ENCODE measurements at regions not wholly inside any gene's neighbourhood (a gene's known extent, or its start where the extent isn't known, plus 50 kb on each side); places are given as distances from the start of the nearest gene placed in this dataset.
"Not testable (repeated sequence)": the region's sequence is repeated elsewhere in the genome, so short reads cannot be mapped to it uniquely, and the experiment has no call there.

GRCh38 chr14:44730860-44731259 is 223.8 kb upstream of the FSCB start:
- DNase-seq (ENCODE audit: low spot score in 2 of 2), result no peak
- no peak for FAIRE-seq

- FAIRE-seq; DNase-seq (ENCODE audit: low spot score in 2 of 2): not testable (repeated sequence)
Observed at GRCh38 chr14:44721395-44721794, 214.3 kb upstream of the FSCB start.

- DNase-seq (ENCODE audit: low spot score in 2 of 2) (no peak), FAIRE-seq (no peak)
Observed at GRCh38 chr14:44720707-44721106, 213.6 kb upstream of the FSCB start.

GRCh38 chr14:44712024-44712815 is 205.1 kb upstream of the FSCB start:
- DNase-seq (ENCODE audit: low spot score in 2 of 2) (no peak), FAIRE-seq (no peak)

GRCh38 chr14:44701563-44702263 is 194.6 kb upstream of the FSCB start:
- DNase-seq (ENCODE audit: low spot score in 2 of 2) (no peak), FAIRE-seq (no peak)

GRCh38 chr14:44700694-44701093 is 193.6 kb upstream of the FSCB start:
- FAIRE-seq (no peak), DNase-seq (ENCODE audit: low spot score in 2 of 2) (no peak)

GRCh38 chr14:44700184-44700583 is 193.1 kb upstream of the FSCB start:
- no peak for DNase-seq (ENCODE audit: low spot score in 2 of 2)

GRCh38 chr14:44699391-44699790 is 192.3 kb upstream of the FSCB start:
- no peak for DNase-seq (ENCODE audit: low spot score in 2 of 2)
- no peak for FAIRE-seq

More at GRCh38 chr14:44700184-44700583, 193.1 kb upstream of the FSCB start:
- FAIRE-seq, result no peak

- no peak for FAIRE-seq
- no peak for DNase-seq (ENCODE audit: low spot score in 2 of 2)
Observed at GRCh38 chr14:44669496-44669895, 162.4 kb upstream of the FSCB start.

- DNase-seq (ENCODE audit: low spot score in 2 of 2) (no peak), FAIRE-seq (no peak)
Observed at GRCh38 chr14:44663136-44663535, 156.1 kb upstream of the FSCB start.

- DNase-seq (ENCODE audit: low spot score in 2 of 2) (no peak), FAIRE-seq (no peak)
Observed at GRCh38 chr14:44662250-44662891, 155.3 kb upstream of the FSCB start.

- FAIRE-seq, result no peak
- DNase-seq (ENCODE audit: low spot score in 2 of 2), result no peak
Observed at GRCh38 chr14:44658389-44658696, 151.3 kb upstream of the FSCB start.

- DNase-seq (ENCODE audit: low spot score in 2 of 2), result no peak
- FAIRE-seq, result no peak
Observed at GRCh38 chr14:44657696-44658388, 150.8 kb upstream of the FSCB start.

- FAIRE-seq (no peak), DNase-seq (ENCODE audit: low spot score in 2 of 2) (no peak)
Observed at GRCh38 chr14:44657203-44657602, 150.1 kb upstream of the FSCB start.

- FAIRE-seq (no peak), DNase-seq (ENCODE audit: low spot score in 2 of 2) (no peak)
Observed at GRCh38 chr14:44654591-44654990, 147.5 kb upstream of the FSCB start.

GRCh38 chr14:44653641-44654040 is 146.6 kb upstream of the FSCB start:
- no peak for DNase-seq (ENCODE audit: low spot score in 2 of 2)
- FAIRE-seq, result no peak

- no peak for FAIRE-seq
- DNase-seq (ENCODE audit: low spot score in 2 of 2), result no peak
Observed at GRCh38 chr14:44652640-44653039, 145.6 kb upstream of the FSCB start.

- DNase-seq (ENCODE audit: low spot score in 2 of 2), result no peak
- no peak for FAIRE-seq
Observed at GRCh38 chr14:44649061-44649460, 142.0 kb upstream of the FSCB start.

GRCh38 chr14:44640416-44640815 is 133.3 kb upstream of the FSCB start:
- DNase-seq (ENCODE audit: low spot score in 2 of 2) (no peak), FAIRE-seq (no peak)

- DNase-seq (ENCODE audit: low spot score in 2 of 2), result no peak
- FAIRE-seq, result no peak
Observed at GRCh38 chr14:44639781-44640385, 132.8 kb upstream of the FSCB start.

- FAIRE-seq (no peak), DNase-seq (ENCODE audit: low spot score in 2 of 2) (no peak)
Observed at GRCh38 chr14:44634692-44635091, 127.6 kb upstream of the FSCB start.
